Keratinocyte (primary cell): ENCODE measurements at regions not wholly inside any gene's neighbourhood (a gene's known extent, or its start where the extent isn't known, plus 50 kb on each side); places are given as distances from the start of the nearest gene placed in this dataset.

Experiments
- DNase-seq: peaks from one replicate; pipeline ENCODE4 v3.0.0-alpha.2; 2011; ENCODE audit warnings: low read depth, missing footprints, low spot score
- FAIRE-seq: peaks from 2 replicates; lab custom pipeline; 2011; peaks lifted over from hg19 to GRCh38; lab: Jason Lieb, UNC
- H2AFZ ChIP-seq: 2 replicates; pipeline ENCODE4 v1.6.0; 2012; ENCODE audit warnings: low read length, control low read depth, inconsistent platforms; ENCODE audit not compliant: control insufficient read depth
- H3K27ac ChIP-seq: 2 replicates; pipeline ENCODE4 v1.5.1; 2011; ENCODE audit warnings: low read length; ENCODE audit not compliant: control insufficient read depth, insufficient read depth
- H3K27me3 ChIP-seq: 3 replicates; pipeline ENCODE4 v1.6.0; 2011; ENCODE audit warnings: low read length; ENCODE audit not compliant: control insufficient read depth, insufficient read depth; ENCODE audit errors: extremely low read depth
- H3K36me3 ChIP-seq, 2 experiments: 2 replicates in 1 of 2; 3 replicates in 1 of 2; pipeline ENCODE4 v1.5.1; 2011; ENCODE audit warnings: low read length in 2 of 2, mild to moderate bottlenecking in 1 of 2; ENCODE audit not compliant: control insufficient read depth in 2 of 2, insufficient read depth in 2 of 2; ENCODE audit errors: extremely low read depth in 1 of 2
- H3K4me1 ChIP-seq: 3 replicates; pipeline ENCODE4 v1.5.1; 2011; ENCODE audit warnings: low read length; ENCODE audit not compliant: control insufficient read depth, insufficient read depth; ENCODE audit errors: extremely low read depth
- H3K4me2 ChIP-seq: 3 replicates; pipeline ENCODE4 v1.6.0; 2011; ENCODE audit warnings: low read depth, low read length; ENCODE audit not compliant: control insufficient read depth, insufficient read depth; ENCODE audit errors: extremely low read depth
- H3K4me3 ChIP-seq, 3 experiments: fragments of 200-600 bp in 1 of 3; sonication (generic) in 1 of 3; 2 replicates in 2 of 3; 3 replicates in 1 of 3; pipeline ENCODE4 v1.5.1; 2011 to 2016; ENCODE audit warnings: low read length in 3 of 3, mild to moderate bottlenecking in 3 of 3, control low read depth in 2 of 3, inconsistent platforms in 1 of 3, low read depth in 1 of 3, mixed read lengths in 1 of 3, mixed run types in 1 of 3, moderate library complexity in 1 of 3; ENCODE audit not compliant: control insufficient read depth in 2 of 3, insufficient read depth in 2 of 3; ENCODE audit errors: extremely low read depth in 1 of 3
- H3K79me2 ChIP-seq: 2 replicates; pipeline ENCODE4 v1.6.0; 2012; ENCODE audit warnings: low read length; ENCODE audit not compliant: control insufficient read depth, insufficient read depth
- H3K9ac ChIP-seq: 3 replicates; pipeline ENCODE4 v1.6.0; 2011; ENCODE audit warnings: low read length; ENCODE audit not compliant: control insufficient read depth, insufficient read depth; ENCODE audit errors: extremely low read depth
- H3K9me1 ChIP-seq: 3 replicates; pipeline ENCODE4 v1.6.0; 2011; ENCODE audit warnings: low read length; ENCODE audit not compliant: control insufficient read depth, insufficient read depth; ENCODE audit errors: extremely low read depth
- H3K9me3 ChIP-seq: 2 replicates; pipeline ENCODE4 v1.5.1; 2012; ENCODE audit warnings: low read depth, low read length; ENCODE audit not compliant: control insufficient read depth
- H4K20me1 ChIP-seq: 3 replicates; pipeline ENCODE4 v1.6.0; 2011; ENCODE audit warnings: low read length; ENCODE audit not compliant: control insufficient read depth, insufficient read depth; ENCODE audit errors: extremely low read depth
- CTCF ChIP-seq, 3 experiments: IDR thresholded peaks in 1 of 3; conservative IDR thresholded peaks in 1 of 3; optimal IDR thresholded peaks in 1 of 3; 2 replicates in 2 of 3; 3 replicates in 1 of 3; pipeline versions ENCODE3 to v1.5.1; 2011; ENCODE audit warnings: low read length in 3 of 3, mild to moderate bottlenecking in 3 of 3, moderate library complexity in 2 of 3, control low read depth in 1 of 3, inconsistent platforms in 1 of 3; ENCODE audit not compliant: insufficient read depth in 2 of 3; ENCODE audit errors: extremely low read depth in 1 of 3
- EZH2 ChIP-seq: IDR thresholded peaks from one replicate; pipeline ENCODE4 v1.6.1; 2012; ENCODE audit warnings: inconsistent platforms, mild to moderate bottlenecking, low read length, moderate library complexity
- dilution Hi-C: fragments of 300-500 bp; cut with MboI; formaldehyde crosslinking; loops from one replicate; pipeline ENCODE4 v1.7.0; 2020; ENCODE audit warnings: low sequenced_read_pairs; ENCODE audit not compliant: extremely low pct_ligation_motif_present

GRCh38 chr15:37218351-37218916 lies 118.1 kb upstream of the MEIS2 start:
- Histone ChIP-seq H3K79me2 (no peaks in the 10 kb centered on the region), H4K20me1 (no peaks in the 10 kb centered on the region), H3K4me3 (no peak overlapping the region), H3K27me3 (no peaks in the 10 kb centered on the region), H3K36me3 (no peaks in the 10 kb centered on the region), H3K4me2 (no peak overlapping the region), H3K4me1 (peaks cover 5% of the 10 kb centered on the region), H2AFZ (no peak overlapping the region), H3K9me1 (no peaks in the 10 kb centered on the region), H3K9me3 (no peaks in the 10 kb centered on the region), H3K9ac (no peak overlapping the region), H3K27ac (no peak overlapping the region)
- no peak for FAIRE-seq
- dilution Hi-C loops: no loop called here
- TF ChIP-seq EZH2 (no peak), CTCF (optimal IDR thresholded peaks at IDR 0.05 in 1 of 3, IDR thresholded peaks at IDR 0.05 in 1 of 3, conservative IDR thresholded peaks at IDR 0.05 in 1 of 3; ENCODE audit: extremely low read depth in 1 of 3, insufficient read depth in 2 of 3, low read length in 3 of 3) (no peak)
- DNase-seq: no peak

DNA sequence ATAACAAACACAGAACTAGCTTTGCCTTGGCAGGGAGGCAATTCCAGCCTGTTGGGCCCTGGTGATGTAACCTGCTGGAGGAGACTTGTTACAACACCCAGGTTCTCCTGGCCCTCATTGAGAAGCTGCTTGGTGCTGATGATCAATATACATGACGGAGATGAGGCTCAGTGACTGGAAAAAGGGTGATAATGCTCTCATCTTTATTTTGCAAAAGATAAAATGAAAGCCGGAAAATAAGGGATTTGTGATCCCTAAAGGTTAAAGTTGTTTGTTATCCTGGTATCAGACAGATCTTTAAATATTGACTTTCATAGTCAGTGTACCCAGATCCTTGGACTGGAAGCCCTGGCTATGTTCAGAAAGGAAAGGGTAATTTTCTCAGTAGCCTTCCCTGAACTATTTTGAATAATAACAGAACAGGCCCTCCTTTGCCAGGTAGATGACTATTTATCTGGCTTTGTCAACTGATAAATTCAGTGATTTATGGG lies 118.9 kb upstream of the MEIS2 start:
- DNase-seq (no peak), FAIRE-seq (no peak)
- TF ChIP-seq EZH2: no peak
- TF ChIP-seq CTCF (optimal IDR thresholded peaks at IDR 0.05 in 1 of 3, IDR thresholded peaks at IDR 0.05 in 1 of 3, conservative IDR thresholded peaks at IDR 0.05 in 1 of 3; ENCODE audit: extremely low read depth in 1 of 3, insufficient read depth in 2 of 3, low read length in 3 of 3): no peak
- no peak overlapping the region for H3K4me2 ChIP-seq
- no peaks in the 10 kb centered on the region for H3K36me3 ChIP-seq
- no peaks in the 10 kb centered on the region for H4K20me1 ChIP-seq
- H3K79me2 ChIP-seq: no peaks in the 10 kb centered on the region
- no peak overlapping the region for H2AFZ ChIP-seq
- no peaks in the 10 kb centered on the region for H3K9me1 ChIP-seq
- no peaks in the 10 kb centered on the region for H3K9me3 ChIP-seq
- H3K27me3 ChIP-seq: no peaks in the 10 kb centered on the region
- no peak overlapping the region for H3K4me3 ChIP-seq
- no peak overlapping the region for H3K27ac ChIP-seq
- H3K9ac ChIP-seq: no peak overlapping the region
- H3K4me1 ChIP-seq: peaks cover 5% of the 10 kb centered on the region
- dilution Hi-C loops: no loop called here
